Endothelial cell of umbilical vein (primary cell): ENCODE measurements at regions not wholly inside any gene's neighbourhood (a gene's known extent, or its start where the extent isn't known, plus 50 kb on each side); places are given as distances from the start of the nearest gene placed in this dataset.

Experiments used
- BruUV-seq: library from RNA; stranded (reverse); fragments of 400-500 nt; replicated peaks from 2 replicates; lab custom pipeline; 2021; lab: Mats Ljungman, UMichigan
- CTCF ChIA-PET: fragments of 300-600, 350-600 bp; sonication (Branson Sonifier 250); formaldehyde crosslinking; loops from one replicate; lab custom pipeline; 2021; ENCODE audit warnings: antibody characterized with exemption, inconsistent platforms; lab: Charles Lee
- POLR2A ChIA-PET: fragments of 300-600, 350-600 bp; sonication (Branson Sonifier 250); formaldehyde crosslinking; loops from one replicate; lab custom pipeline; 2021; ENCODE audit warnings: antibody characterized with exemption, inconsistent platforms; lab: Charles Lee
- DNase-seq: peaks from one replicate; pipeline ENCODE4 v3.0.0-alpha.2; 2011; ENCODE audit warnings: low read depth, low spot score
- FAIRE-seq: peaks from 2 replicates; lab custom pipeline; 2011; peaks lifted over from hg19 to GRCh38; lab: Jason Lieb, UNC
- H2AFZ ChIP-seq: 2 replicates; pipeline ENCODE4 v1.6.0; 2012; ENCODE audit warnings: low read depth, low read length, control low read depth, inconsistent platforms
- H3K27ac ChIP-seq: 2 replicates; pipeline ENCODE4 v1.5.1; 2011; ENCODE audit warnings: low read depth, mild to moderate bottlenecking, control low read depth, low read length, moderate library complexity; ENCODE audit not compliant: insufficient read depth
- H3K27me3 ChIP-seq, 2 experiments: 2 replicates each; pipeline versions ENCODE4 v1.6.0 to v1.6.1; 2011; ENCODE audit warnings: low read length in 2 of 2, mixed read lengths in 1 of 2; ENCODE audit not compliant: control insufficient read depth in 2 of 2, insufficient read depth in 2 of 2
- H3K36me3 ChIP-seq, 2 experiments: 2 replicates in 1 of 2; 3 replicates in 1 of 2; pipeline ENCODE4 v1.5.1; 2011; ENCODE audit warnings: low read length in 2 of 2, mild to moderate bottlenecking in 1 of 2, moderate library complexity in 1 of 2; ENCODE audit not compliant: control insufficient read depth in 2 of 2, insufficient read depth in 2 of 2; ENCODE audit errors: extremely low read depth in 1 of 2
- H3K4me1 ChIP-seq: 3 replicates; pipeline ENCODE4 v1.5.1; 2011; ENCODE audit warnings: mild to moderate bottlenecking, low read length; ENCODE audit not compliant: control insufficient read depth, insufficient read depth; ENCODE audit errors: extremely low read depth
- H3K4me2 ChIP-seq: 2 replicates; pipeline ENCODE4 v1.6.1; 2011; ENCODE audit warnings: low read length, control low read depth, mixed read lengths; ENCODE audit not compliant: insufficient read depth
- H3K4me3 ChIP-seq, 3 experiments: fragments of 200-600 bp in 1 of 3; sonication (generic), shearing (Covaris generic) in 1 of 3; replicated peaks in 1 of 3; 2 replicates each; pipeline ENCODE4 v1.5.1; 2011 to 2016; ENCODE audit warnings: control low read depth in 3 of 3, low read length in 3 of 3, mild to moderate bottlenecking in 2 of 3, inconsistent platforms in 1 of 3, low read depth in 1 of 3, moderate library complexity in 1 of 3; ENCODE audit not compliant: insufficient read depth in 1 of 3
- H3K79me2 ChIP-seq: 2 replicates; pipeline ENCODE4 v1.6.0; 2012; ENCODE audit warnings: low read length, inconsistent platforms; ENCODE audit not compliant: control insufficient read depth, insufficient read depth
- H3K9ac ChIP-seq: replicated peaks from 2 replicates; pipeline ENCODE3; 2011; ENCODE audit warnings: low read length, control low read depth; ENCODE audit not compliant: insufficient read depth; ENCODE audit errors: extremely low read depth
- H3K9me1 ChIP-seq: replicated peaks from 3 replicates; pipeline ENCODE4 v1.6.0; 2011; ENCODE audit warnings: mild to moderate bottlenecking, low read length; ENCODE audit not compliant: control insufficient read depth, insufficient read depth; ENCODE audit errors: extremely low read depth
- H3K9me3 ChIP-seq: replicated peaks from 2 replicates; pipeline ENCODE4 v1.5.1; 2012; ENCODE audit warnings: low read length, inconsistent platforms; ENCODE audit not compliant: control insufficient read depth, insufficient read depth
- H4K20me1 ChIP-seq: replicated peaks from 2 replicates; pipeline ENCODE3; 2011; ENCODE audit warnings: mild to moderate bottlenecking, low read length; ENCODE audit not compliant: control insufficient read depth, insufficient read depth; ENCODE audit errors: extremely low read depth
- CTCF ChIP-seq, 2 donors: IDR thresholded peaks; 1 replicate in 1 of 2; 2 replicates in 1 of 2; pipeline ENCODE4 v1.5.1; 2011; ENCODE audit warnings: low read length in 2 of 2, mild to moderate bottlenecking in 2 of 2, moderate library complexity in 2 of 2, control low read depth in 1 of 2, inconsistent platforms in 1 of 2, low read depth in 1 of 2; ENCODE audit not compliant: insufficient read depth in 1 of 2; ENCODE audit errors: extremely low read depth in 1 of 2
- EZH2 ChIP-seq: IDR thresholded peaks from 2 replicates; pipeline ENCODE4 v1.6.1; 2012; ENCODE audit warnings: borderline replicate concordance, low read depth, mild to moderate bottlenecking, moderate library complexity, low read length, inconsistent platforms; ENCODE audit not compliant: severe bottlenecking
- FOS ChIP-seq: IDR thresholded peaks from 2 replicates; pipeline ENCODE4 v1.6.1; 2011; ENCODE audit warnings: mild to moderate bottlenecking, low read length, moderate library complexity, borderline replicate concordance; ENCODE audit not compliant: insufficient read depth
- GATA2 ChIP-seq: IDR thresholded peaks from 2 replicates; pipeline ENCODE4 v1.7.0; 2011; ENCODE audit warnings: low read depth, mild to moderate bottlenecking, moderate library complexity, mixed read lengths, low read length; ENCODE audit not compliant: insufficient read length, insufficient read depth
- JUN ChIP-seq: IDR thresholded peaks from 2 replicates; pipeline ENCODE4 v1.6.1; 2011; ENCODE audit warnings: borderline replicate concordance, low read depth; ENCODE audit not compliant: insufficient read length, insufficient read depth
- MYC ChIP-seq: IDR thresholded peaks from one replicate; pipeline ENCODE4 v1.6.1; 2011; ENCODE audit warnings: mild to moderate bottlenecking, low read depth, low read length
- POLR2A ChIP-seq: IDR thresholded peaks from 2 replicates; pipeline ENCODE4 v1.6.1; 2012; ENCODE audit warnings: low read depth, mild to moderate bottlenecking, control low read depth, low read length
- POLR2AphosphoS5 ChIP-seq: IDR thresholded peaks from 2 replicates; pipeline ENCODE4 v1.6.1; 2012; ENCODE audit warnings: low read depth, mild to moderate bottlenecking, control low read depth, low read length, moderate library complexity; ENCODE audit not compliant: insufficient read depth
- dilution Hi-C: fragments of 300-500 bp; cut with MboI; formaldehyde crosslinking; loops from one replicate; pipeline ENCODE4 v1.15.0; 2019; ENCODE audit warnings: low sequenced_read_pairs; ENCODE audit not compliant: extremely low pct_ligation_motif_present
- intact Hi-C: fragments of 100-400 bp; cut with micrococcal nuclease; formaldehyde crosslinking; loops from one replicate; pipeline ENCODE4 v1.10.0; 2022
- TF ChIP-seq, protein P1 (sequence below): IDR thresholded peaks from 2 replicates; pipeline ENCODE4 v1.6.1; 2011; ENCODE audit not compliant: insufficient read depth, insufficient read length

GRCh38 chr11:70697701-70698100, 299.4 kb downstream of the CTTN start:
- Histone ChIP-seq H4K20me1 (no peaks in the 10 kb centered on the region), H3K9me3 (no peaks in the 10 kb centered on the region), H3K36me3 (no peaks in the 10 kb centered on the region), H3K9me1 (no peaks in the 10 kb centered on the region), H3K9ac (no peak overlapping the region), H3K27ac (no peak overlapping the region), H3K4me3 (no peak overlapping the region), H2AFZ (no peak overlapping the region), H3K4me1 (no peaks in the 10 kb centered on the region), H3K27me3 (no peaks in the 10 kb centered on the region), H3K4me2 (no peak overlapping the region), H3K79me2 (no peaks in the 10 kb centered on the region)
- dilution Hi-C loops, result no loop called here
- ChIA-PET POLR2A (no interaction called here), CTCF (no interaction called here)
- intact Hi-C loops, result no loop called here
- TF ChIP-seq, protein P1, sequence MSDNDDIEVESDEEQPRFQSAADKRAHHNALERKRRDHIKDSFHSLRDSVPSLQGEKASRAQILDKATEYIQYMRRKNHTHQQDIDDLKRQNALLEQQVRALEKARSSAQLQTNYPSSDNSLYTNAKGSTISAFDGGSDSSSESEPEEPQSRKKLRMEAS, result no peak
- TF ChIP-seq JUN (no peak), GATA2 (no peak), POLR2A (no peak), POLR2AphosphoS5 (no peak), FOS (no peak), EZH2 (no peak), MYC (no peak), CTCF (IDR thresholded peaks at IDR 0.05; ENCODE audit: extremely low read depth in 1 of 2, insufficient read depth in 1 of 2, low read depth in 1 of 2, low read length in 2 of 2) (no peak)
- DNase-seq, result no peak
- no peak for FAIRE-seq
- no TSS peak for BruUV-seq
